AG09309 (cell line): ENCODE measurements at regions not wholly inside any gene's neighbourhood (a gene's known extent, or its start where the extent isn't known, plus 50 kb on each side); places are given as distances from the start of the nearest gene placed in this dataset.
"Not testable (repeated sequence)": the region's sequence is repeated elsewhere in the genome, so short reads cannot be mapped to it uniquely, and the experiment has no call there.

Source experiments
- DNase-seq: peaks from one replicate; pipeline ENCODE4 v3.0.0-alpha.2; 2010; ENCODE audit warnings: low read depth
- H3K4me3 ChIP-seq: 2 replicates; pipeline ENCODE4 v1.5.1; 2011; ENCODE audit warnings: mild to moderate bottlenecking, low read depth, low read length, moderate library complexity; ENCODE audit not compliant: control insufficient read depth

- DNase-seq, H3K4me3 ChIP-seq: not testable (repeated sequence)
These were observed 134.3 kb upstream of the ERV3-1 start for GRCh38 chr7:65140543-65141404.

GRCh38 chr7:65136850-65137249 is 130.4 kb upstream of the ERV3-1 start:
- DNase-seq, H3K4me3 ChIP-seq: not testable (repeated sequence)

- H3K4me3 ChIP-seq, DNase-seq: not testable (repeated sequence)
These were observed 126.6 kb upstream of the ERV3-1 start for GRCh38 chr7:65133087-65133486.

DNA sequence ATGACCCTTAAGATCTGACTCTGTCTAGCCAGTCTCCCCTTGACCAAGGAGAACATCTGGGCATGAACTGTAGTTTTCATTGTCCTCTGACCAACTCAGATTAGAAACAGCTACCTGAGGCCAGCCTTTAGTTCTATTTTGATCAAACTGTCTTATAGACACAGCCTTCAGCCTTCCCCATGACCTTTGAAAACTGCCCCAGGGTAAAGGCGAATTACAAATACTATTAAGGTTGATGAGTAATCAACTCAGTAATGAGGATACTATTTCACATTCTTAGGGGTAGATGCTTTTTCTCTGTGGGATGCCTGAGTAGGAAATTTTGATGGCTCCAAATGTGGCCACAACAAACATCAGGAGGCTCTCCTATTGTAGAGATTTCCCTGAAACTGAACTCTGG is 125.8 kb upstream of the ERV3-1 start:
- DNase-seq, H3K4me3 ChIP-seq: not testable (repeated sequence)

DNA sequence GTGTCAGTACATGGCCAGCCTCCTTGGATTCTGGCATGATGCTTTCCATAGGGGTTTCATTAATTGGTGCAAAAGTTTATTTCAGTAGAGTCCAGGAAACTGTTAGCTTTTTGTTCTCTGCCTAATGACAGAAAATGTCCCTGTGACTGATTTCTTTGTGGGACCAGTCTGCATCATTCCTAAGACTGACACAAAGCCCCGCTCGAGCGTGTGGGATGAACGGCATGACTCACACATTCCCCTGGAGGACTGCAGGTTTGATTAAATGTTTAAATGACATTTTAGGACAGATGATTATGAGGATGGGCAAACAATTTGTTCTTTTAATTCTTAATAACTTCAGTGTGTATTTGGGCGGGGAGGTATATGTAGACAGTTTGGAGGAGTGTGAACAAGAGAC is 120.9 kb upstream of the ERV3-1 start:
- not testable (repeated sequence) for DNase-seq, H3K4me3 ChIP-seq

- not testable (repeated sequence) for H3K4me3 ChIP-seq, DNase-seq
These were observed 118.1 kb upstream of the ERV3-1 start for GRCh38 chr7:65124600-65124999.

GRCh38 chr7:65105650-65106203 is 99.2 kb upstream of the ERV3-1 start:
- not testable (repeated sequence) for H3K4me3 ChIP-seq, DNase-seq

- DNase-seq, H3K4me3 ChIP-seq: not testable (repeated sequence)
These were observed 94.0 kb upstream of the ERV3-1 start for GRCh38 chr7:65100499-65100898.

GRCh38 chr7:65081669-65082055 is 75.2 kb upstream of the ERV3-1 start:
- DNase-seq, result not testable (repeated sequence)
- H3K4me3 ChIP-seq, result peak overlapping the region; percentile 66

DNA sequence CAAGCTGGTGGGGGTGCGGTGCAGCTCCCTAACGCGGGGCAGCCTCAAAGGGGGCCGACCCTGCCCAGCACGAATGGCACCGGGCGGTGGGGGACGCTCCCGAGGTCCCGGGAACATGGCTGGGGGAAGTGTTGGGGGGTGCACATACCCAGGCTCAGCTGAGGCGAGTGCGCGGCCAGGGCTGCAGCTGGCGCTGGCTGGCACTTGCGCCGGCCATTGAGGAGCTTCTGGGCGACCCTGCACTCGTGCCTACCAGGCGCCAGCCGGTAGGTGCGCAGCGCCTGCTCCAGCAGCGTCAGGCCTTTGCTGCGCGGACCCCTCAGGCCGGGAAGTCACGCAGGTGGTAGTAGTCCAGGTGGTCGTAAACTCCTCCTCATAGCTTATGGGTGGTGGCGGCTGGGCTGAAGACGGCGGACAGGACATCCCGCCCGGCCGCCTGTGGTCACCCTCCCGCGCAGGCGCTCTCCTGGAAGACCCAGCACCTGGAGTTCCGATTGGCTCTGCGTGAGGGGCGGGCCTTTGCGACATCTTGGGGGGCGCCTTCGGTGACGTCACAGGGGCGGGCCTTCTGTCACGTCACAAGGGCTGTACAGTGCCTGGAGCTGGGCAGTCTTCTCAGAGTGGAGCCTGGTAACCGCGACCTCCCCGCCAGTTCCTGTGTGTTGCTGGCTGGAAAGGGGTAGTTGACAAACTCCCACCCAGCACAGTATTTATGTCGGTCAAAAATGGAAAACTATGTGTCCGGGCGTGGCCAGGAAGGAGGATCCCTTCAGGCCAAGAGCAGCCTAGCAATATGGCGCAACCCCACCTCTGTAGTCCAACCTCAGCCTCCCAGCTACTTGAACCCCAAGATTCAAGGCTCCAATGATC is 74.5 kb upstream of the ERV3-1 start:
- DNase-seq, result peak; percentile 55
- H3K4me3 ChIP-seq, result peak overlapping the region; percentile 66

- not testable (repeated sequence) for DNase-seq, H3K4me3 ChIP-seq
These were observed 68.5 kb upstream of the ERV3-1 start for GRCh38 chr7:65074959-65075358.

GRCh38 chr7:65073160-65073559 is 66.7 kb upstream of the ERV3-1 start:
- not testable (repeated sequence) for DNase-seq

GRCh38 chr7:65071854-65072431 is 65.5 kb upstream of the ERV3-1 start:
- DNase-seq, H3K4me3 ChIP-seq: not testable (repeated sequence)

More at GRCh38 chr7:65073160-65073559, 66.7 kb upstream of the ERV3-1 start:
- H3K4me3 ChIP-seq, result not testable (repeated sequence)

- not testable (repeated sequence) for H3K4me3 ChIP-seq, DNase-seq
These were observed 63.0 kb upstream of the ERV3-1 start for GRCh38 chr7:65069476-65069875.

GRCh38 chr7:65062566-65062965 is 56.1 kb upstream of the ERV3-1 start:
- H3K4me3 ChIP-seq, result not testable (repeated sequence)

DNA sequence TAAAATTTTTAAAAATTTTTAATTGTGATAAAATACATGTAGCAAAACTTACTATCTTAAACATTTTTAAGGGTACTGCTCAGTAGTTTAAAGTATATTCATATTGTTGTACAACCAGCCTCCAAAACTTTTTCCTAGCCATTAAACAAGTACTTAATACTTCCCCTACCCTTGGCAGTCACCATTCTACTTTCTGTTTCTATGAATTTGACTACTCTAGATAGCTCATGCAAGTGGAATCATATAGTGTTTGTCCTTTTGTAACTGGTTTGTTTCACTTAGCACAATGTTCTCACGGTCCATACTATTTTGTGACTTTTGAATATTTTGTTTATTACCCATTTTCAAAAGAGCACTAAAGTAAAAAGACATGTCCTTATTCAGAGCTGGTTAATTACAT is 52.8 kb upstream of the ERV3-1 start:
- H3K4me3 ChIP-seq, DNase-seq: not testable (repeated sequence)

More at GRCh38 chr7:65062566-65062965, 56.1 kb upstream of the ERV3-1 start:
- DNase-seq, result not testable (repeated sequence)
